ENCODE measurements at regions not wholly inside any gene's neighbourhood (a gene's known extent, or its start where the extent isn't known, plus 50 kb on each side); places are given as distances from the start of the nearest gene placed in this dataset.
A peak's percentile ranks its signal among the peaks of the same experiment; 100 is the strongest.

- no peak overlapping the region for H3K4me3 ChIP-seq (ENCODE audit: low read depth, low read length)
- TF ChIP-seq, protein P1, sequence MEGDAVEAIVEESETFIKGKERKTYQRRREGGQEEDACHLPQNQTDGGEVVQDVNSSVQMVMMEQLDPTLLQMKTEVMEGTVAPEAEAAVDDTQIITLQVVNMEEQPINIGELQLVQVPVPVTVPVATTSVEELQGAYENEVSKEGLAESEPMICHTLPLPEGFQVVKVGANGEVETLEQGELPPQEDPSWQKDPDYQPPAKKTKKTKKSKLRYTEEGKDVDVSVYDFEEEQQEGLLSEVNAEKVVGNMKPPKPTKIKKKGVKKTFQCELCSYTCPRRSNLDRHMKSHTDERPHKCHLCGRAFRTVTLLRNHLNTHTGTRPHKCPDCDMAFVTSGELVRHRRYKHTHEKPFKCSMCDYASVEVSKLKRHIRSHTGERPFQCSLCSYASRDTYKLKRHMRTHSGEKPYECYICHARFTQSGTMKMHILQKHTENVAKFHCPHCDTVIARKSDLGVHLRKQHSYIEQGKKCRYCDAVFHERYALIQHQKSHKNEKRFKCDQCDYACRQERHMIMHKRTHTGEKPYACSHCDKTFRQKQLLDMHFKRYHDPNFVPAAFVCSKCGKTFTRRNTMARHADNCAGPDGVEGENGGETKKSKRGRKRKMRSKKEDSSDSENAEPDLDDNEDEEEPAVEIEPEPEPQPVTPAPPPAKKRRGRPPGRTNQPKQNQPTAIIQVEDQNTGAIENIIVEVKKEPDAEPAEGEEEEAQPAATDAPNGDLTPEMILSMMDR (IDR thresholded peaks at IDR 0.05; ENCODE audit: insufficient read depth, low read depth, low read length) = no peak
- DNase-seq (ENCODE audit: low read depth) = no peak
These were observed 72.0 kb upstream of the HECW1 start for GRCh38 chr7:43040461-43040860.

DNA sequence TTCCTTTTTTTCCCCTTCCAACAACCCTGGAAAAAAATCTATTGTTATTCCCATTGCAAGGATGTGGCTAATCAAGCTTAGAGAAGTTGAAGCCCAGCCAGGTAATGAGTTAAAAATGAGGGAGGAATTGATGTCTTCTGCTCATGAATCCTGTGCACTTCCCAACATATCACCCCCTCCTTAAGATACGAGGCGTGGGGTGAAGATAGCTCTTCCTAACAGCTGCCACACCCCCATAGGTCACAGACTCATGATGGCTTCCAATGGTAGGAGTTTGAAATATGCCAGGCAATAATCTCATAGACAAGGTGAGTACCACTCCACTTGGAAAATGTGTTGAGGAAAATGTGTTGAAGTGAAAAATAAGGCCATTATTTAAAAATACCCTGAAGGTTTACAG is 71.3 kb upstream of the HECW1 start:
- no peak overlapping the region for H3K4me3 ChIP-seq (ENCODE audit: low read depth, low read length)
- DNase-seq (ENCODE audit: low read depth) = no peak
- TF ChIP-seq, protein P1 (IDR thresholded peaks at IDR 0.05; ENCODE audit: insufficient read depth, low read depth, low read length) = no peak

- no peak for DNase-seq (ENCODE audit: low read depth)
- TF ChIP-seq, protein P1 (IDR thresholded peaks at IDR 0.05; ENCODE audit: insufficient read depth, low read depth, low read length) = no peak
- no peak overlapping the region for H3K4me3 ChIP-seq (ENCODE audit: low read depth, low read length)
These were observed 70.7 kb upstream of the HECW1 start for GRCh38 chr7:43041724-43042123.

DNA sequence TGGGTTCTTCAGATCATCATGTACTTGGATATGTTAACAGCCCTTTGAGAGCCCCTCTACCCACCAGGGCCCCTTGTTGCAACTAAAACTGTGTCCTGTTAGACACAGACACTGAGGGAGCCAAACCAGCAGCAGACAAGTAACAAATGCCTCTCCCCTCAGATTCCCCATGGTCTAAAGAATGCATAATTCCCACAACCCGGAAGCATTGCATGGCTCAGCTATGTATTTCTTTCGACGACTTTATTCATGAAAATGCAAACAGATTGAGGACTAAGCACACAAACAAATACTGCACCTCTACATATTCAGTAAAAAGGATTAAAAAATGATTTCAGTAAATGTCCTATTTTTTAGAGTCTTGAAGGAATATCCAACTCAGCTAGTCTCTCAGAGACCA is 70.1 kb upstream of the HECW1 start:
- TF ChIP-seq, protein P1 (IDR thresholded peaks at IDR 0.05; ENCODE audit: insufficient read depth, low read depth, low read length) = no peak
- no peak for DNase-seq (ENCODE audit: low read depth)
- H3K4me3 ChIP-seq (ENCODE audit: low read depth, low read length) = no peak overlapping the region

DNA sequence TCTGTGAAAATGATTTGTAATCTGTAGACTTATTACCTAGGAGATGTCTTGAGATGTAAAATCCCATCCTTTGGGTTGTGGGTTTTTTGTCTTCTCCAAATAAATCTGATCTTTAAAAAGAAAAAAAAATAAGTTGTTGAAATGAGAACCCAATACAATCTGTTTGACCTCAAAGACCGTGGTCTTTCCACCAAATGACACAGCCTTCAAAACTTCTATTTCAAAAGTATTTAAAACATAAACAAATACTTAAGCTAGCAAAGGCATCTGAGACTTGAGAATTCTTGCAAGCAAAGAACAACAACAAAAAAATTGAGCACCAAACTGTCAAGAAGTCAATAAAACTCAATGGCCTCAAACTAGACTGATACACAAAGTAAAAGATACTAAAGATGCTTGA is 67.9 kb upstream of the HECW1 start:
- peak; percentile 38 for DNase-seq (ENCODE audit: low read depth)
- no peak overlapping the region for H3K4me3 ChIP-seq (ENCODE audit: low read depth, low read length)
- TF ChIP-seq, protein P1 (IDR thresholded peaks at IDR 0.05; ENCODE audit: insufficient read depth, low read depth, low read length) = no peak

GRCh38 chr7:43054052-43054722 is 58.3 kb upstream of the HECW1 start:
- H3K4me3 ChIP-seq (ENCODE audit: low read depth, low read length) = no peak overlapping the region
- TF ChIP-seq, protein P1 (IDR thresholded peaks at IDR 0.05; ENCODE audit: insufficient read depth, low read depth, low read length) = no peak
- no peak for DNase-seq (ENCODE audit: low read depth)

- H3K4me3 ChIP-seq (ENCODE audit: low read depth, low read length) = no peak overlapping the region
- TF ChIP-seq, protein P1 (IDR thresholded peaks at IDR 0.05; ENCODE audit: insufficient read depth, low read depth, low read length) = no peak
- DNase-seq (ENCODE audit: low read depth) = no peak
These were observed 55.3 kb upstream of the HECW1 start for GRCh38 chr7:43057141-43057540.

Measured in fibroblast of villous mesenchyme (primary cell).